NCI-H1417 treated with DMSO at 0.1 percent for 48 hours (cell line): ENCODE measurements at regions not wholly inside any gene's neighbourhood (a gene's known extent, or its start where the extent isn't known, plus 50 kb on each side); places are given as distances from the start of the nearest gene placed in this dataset.
A peak's percentile ranks its signal among the peaks of the same experiment; 100 is the strongest.
"Not testable (repeated sequence)": the region's sequence is repeated elsewhere in the genome, so short reads cannot be mapped to it uniquely, and the experiment has no call there.

Experiments
- DNase-seq: peaks from one replicate; lab custom pipeline; 2025; lab: John Stamatoyannopoulos, UW

GRCh38 chr12:17215759-17216570 lies 610.0 kb upstream of the LMO3 start:
- no peak for DNase-seq

- no peak for DNase-seq
Observed at GRCh38 chr12:17214929-17215328, 609.0 kb upstream of the LMO3 start.

DNA sequence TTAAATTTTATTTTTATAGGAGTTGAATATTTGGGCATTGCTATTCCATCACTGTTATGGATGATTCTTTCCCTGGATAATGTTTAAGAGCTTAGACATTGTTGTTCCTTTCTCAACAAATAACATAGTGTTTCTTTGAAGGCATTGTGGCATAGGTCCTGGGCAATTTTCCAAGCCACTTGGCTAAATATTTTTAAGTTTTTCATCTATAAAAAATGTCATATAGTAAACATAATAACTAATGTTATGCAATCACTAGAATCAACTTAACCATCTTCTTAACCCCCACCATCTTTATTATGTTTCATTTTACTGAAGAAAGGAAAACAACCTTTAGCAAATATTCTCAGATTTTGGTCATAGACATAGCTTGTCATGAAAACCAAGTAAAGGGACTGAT lies 600.6 kb upstream of the LMO3 start:
- DNase-seq, result no peak

GRCh38 chr12:17204289-17205054 lies 598.5 kb upstream of the LMO3 start:
- no peak for DNase-seq

- no peak for DNase-seq
Observed at GRCh38 chr12:17203497-17203896, 597.5 kb upstream of the LMO3 start.

DNA sequence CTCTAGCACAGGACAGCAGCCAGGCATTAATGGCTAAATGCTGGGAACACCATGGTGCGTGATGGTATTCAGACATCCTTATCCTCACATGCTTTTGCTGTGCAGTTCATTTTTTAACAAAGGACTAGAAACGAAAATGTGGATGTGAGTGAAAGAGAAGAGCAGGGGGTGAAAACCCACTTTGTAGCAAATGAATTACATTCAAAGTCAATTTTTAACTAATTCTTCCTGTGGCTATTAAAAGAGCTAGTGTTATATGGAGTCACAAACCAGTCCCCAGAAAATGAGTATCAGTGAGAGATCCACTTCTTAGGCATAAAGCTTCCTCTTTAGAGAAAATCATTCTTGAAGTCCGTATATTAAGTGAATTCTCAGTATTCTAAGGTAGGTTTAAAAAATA lies 592.0 kb upstream of the LMO3 start:
- no peak for DNase-seq

- no peak for DNase-seq
Observed at GRCh38 chr12:17192721-17193120, 586.8 kb upstream of the LMO3 start.

DNA sequence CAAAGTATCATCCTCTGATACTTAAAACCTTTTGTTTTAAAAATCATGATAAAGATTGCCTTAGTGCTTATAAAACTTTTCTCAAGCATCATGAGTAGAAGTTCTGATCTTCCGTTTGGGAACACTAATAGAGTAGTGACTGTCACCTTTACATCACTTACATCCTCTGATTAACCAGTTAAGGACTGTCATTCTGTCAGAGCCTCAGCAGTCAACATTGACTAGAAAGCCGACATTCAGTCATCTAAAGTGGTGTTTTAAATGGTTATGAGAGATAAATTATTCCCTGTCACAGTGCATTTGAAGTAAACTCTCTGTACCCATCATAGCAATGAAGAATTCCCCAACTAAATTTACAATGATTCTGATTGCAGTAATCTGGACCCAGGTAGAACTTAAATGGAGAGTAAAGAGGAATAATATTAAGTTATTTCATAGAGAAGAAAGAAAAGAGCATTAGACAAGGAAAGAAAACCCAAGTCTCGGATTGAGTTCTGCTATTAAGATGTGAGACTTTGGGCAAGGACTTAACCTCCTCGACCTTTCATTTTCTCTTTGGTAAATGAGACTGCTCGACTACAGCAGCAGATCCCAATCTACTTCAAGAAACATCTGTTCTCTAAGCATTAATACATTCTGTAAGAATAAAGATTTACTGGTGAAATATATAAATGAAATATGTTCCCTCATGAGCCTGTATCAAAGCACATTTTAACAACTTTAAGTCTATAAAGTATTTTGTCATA lies 563.9 kb upstream of the LMO3 start:
- DNase-seq, result no peak

DNA sequence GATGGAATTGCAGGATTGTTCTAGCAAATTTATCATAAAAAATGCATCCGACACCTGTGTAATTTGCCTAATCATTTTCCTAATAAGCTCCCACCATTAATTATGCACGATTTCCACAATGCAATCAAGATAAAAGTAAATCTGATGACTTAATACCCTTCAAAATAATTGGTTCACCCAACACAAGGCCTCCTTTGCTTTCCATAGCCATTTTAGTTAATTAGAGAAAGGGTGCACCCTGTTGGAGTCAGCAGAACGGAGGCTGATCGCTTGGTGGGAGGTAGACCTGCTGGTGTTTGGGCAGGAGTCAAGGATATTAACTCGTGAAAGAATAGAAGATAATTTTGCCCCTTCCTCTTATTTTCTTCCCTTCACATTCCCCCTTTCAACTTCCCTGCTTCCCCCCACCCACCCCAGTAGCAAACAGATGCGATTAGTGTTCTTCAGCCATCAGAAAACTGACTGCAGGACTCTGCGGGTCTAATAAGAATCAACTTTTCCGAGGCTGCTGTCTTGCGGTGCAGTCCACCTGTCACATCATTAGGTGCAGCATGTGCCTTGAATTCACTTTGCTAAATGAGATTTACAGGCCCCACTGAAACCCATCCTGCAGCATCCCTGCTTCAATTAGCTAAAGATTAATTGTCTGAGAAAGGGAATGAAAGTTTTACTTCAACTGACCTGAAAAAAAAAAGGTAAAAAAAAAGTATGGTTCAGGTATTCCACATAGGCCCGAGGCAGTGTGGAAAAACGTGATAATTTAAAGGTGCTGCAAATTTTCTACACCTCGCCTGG lies 553.7 kb upstream of the LMO3 start:
- no peak for DNase-seq

GRCh38 chr12:17158201-17158600 lies 552.2 kb upstream of the LMO3 start:
- DNase-seq, result no peak

GRCh38 chr12:17151917-17152316 lies 546.0 kb upstream of the LMO3 start:
- DNase-seq, result no peak

DNA sequence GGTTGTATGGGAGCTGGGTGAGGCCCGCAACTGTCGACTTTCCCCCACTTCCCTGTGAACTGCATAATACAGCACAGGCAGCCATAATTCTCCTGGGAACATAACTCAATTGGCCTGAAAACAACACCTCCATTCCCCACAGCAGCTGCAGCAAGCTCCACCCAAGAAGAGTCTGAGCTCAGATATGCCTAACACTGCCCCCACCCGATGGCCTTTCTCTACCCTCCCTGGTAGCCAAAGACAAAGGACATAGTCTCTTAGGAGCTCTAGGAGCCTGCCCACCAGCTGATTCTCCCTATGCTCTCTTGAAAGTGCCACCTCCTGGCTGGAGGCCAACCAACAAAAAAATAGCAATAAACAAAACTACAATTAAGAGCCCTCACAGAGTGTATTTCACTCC lies 542.7 kb upstream of the LMO3 start:
- DNase-seq, result no peak

- DNase-seq, result no peak
Observed at GRCh38 chr12:17142856-17143255, 536.9 kb upstream of the LMO3 start.

DNA sequence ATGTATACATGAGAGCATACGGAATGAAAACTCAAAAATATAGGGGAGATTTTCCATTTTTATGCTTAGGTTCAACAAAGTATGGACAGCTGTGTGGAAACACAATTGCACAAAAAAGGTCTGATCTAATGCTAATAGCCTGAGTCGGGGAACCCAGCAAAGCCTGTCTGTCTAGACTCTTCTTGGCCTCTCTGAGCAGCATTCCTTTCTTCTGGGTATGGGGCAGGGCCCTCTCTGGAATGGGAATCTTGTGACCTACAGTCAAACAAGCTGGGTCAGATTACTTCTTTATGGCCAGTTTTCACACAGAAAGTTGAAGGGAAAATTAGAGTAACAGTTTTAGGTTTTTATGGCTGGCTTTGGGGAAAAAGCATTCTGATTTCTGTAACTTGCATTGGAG lies 534.0 kb upstream of the LMO3 start:
- DNase-seq, result no peak

DNA sequence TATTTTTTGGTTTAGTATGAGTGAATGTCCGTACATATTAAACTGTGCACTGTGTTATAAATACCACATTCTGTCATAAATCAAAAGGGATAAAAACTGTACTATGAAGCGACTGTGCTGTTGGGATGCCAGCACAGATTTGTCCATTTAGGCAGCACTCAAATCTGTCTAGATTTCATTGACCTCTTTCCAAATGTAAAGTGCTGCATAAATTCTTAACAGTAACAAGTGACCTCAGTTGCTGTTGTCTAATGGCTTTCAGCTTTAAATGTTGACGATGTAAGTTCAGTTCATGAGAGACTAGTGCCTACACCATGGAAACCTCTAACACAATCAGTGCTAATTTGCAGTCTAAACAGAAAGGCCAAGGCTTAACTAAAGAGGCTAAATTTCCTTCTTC lies 531.4 kb upstream of the LMO3 start:
- no peak for DNase-seq

DNA sequence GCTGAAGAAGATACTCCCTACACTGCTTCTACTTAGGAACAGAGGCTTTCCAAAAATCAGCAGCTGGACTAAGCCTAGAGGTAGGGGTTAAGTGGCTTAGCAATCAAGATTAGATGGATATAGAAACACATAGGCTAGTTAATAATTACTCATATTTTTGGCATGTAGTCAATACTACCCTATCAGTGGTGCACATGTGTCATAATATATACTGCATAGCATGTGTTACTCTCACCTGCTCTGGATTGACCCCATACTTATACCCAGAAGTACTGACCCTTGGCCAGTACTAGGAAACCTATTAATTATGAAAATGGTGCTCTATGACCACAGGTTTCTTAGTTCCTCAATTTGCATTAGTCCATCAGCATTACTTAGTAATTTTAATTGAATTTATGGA lies 528.4 kb upstream of the LMO3 start:
- DNase-seq, result no peak

DNA sequence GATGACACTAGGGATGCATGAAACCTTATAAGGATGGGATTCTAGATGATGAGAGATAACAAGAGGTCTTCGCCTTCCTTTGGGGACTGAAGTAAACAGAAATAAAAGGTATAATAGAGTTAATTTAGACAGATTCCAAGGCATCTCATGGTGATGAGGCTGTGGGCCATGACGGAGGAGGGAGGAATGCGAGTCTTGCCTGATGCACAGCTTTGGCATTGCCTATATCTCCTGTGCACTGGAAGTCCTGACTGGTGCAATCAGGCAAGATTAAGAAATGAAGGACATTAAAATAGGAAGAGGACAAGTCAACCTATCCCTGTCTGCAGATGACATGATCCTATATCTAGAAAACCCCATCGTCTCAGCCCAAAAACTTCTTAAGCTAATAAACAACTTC lies 526.4 kb upstream of the LMO3 start:
- no peak for DNase-seq

DNA sequence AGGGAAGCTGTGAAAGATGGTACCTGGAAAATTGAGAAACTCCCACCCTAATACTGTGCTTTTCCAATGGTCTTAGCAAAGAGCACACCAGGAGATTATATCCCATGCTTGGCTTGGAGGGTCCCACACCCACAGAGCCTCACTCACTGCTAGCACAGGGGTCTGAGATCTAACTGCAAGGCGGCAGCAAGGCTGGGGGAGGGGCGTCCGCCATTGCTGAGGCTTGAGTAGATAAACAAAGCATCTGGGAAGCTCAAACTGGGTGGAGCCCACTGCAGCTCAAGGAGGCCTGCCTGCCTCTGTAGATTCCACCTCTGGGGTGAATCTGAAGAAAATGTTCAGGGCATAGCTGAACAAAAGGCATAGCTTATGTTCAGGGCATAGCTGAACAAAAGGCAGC lies 510.6 kb upstream of the LMO3 start:
- DNase-seq, result not testable (repeated sequence)

- DNase-seq, result no peak
Observed at GRCh38 chr12:17110316-17110715, 504.4 kb upstream of the LMO3 start.

DNA sequence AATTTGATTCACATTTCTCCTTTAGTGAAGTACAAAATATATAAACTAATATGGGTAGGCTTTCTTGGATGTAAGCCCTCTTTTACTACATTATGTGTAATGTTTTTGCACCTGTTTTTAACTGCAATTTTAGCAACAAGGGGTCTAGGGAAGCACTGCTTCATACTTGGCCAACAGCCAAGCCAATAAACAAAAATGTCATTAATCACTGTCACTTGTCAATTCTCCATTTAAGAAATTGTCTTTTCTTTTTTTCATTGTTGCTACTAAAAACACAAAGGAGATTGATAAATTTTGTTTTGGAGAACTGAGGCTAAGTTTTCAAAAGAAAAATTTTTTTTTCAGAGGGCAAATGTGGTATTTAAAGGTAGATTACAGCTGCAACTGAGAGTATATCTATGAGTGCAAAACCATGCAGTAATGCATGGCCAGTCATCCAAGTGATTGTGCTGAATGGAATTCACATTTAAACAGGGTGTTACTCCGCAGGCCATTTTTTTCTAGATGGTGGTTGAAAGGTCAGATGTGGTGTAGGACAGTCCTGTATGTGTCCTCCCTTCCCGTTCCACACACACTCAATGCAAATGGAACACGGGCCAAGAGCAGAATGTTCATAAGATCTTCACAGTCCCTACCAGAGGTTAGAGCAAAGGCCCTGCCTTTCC lies 503.0 kb upstream of the LMO3 start:
- peak; percentile 97 for DNase-seq

- DNase-seq, result no peak
Observed at GRCh38 chr12:17104801-17105200, 498.8 kb upstream of the LMO3 start.
